ENCODE measurements at regions not wholly inside any gene's neighbourhood (a gene's known extent, or its start where the extent isn't known, plus 50 kb on each side); places are given as distances from the start of the nearest gene placed in this dataset.

DNA sequence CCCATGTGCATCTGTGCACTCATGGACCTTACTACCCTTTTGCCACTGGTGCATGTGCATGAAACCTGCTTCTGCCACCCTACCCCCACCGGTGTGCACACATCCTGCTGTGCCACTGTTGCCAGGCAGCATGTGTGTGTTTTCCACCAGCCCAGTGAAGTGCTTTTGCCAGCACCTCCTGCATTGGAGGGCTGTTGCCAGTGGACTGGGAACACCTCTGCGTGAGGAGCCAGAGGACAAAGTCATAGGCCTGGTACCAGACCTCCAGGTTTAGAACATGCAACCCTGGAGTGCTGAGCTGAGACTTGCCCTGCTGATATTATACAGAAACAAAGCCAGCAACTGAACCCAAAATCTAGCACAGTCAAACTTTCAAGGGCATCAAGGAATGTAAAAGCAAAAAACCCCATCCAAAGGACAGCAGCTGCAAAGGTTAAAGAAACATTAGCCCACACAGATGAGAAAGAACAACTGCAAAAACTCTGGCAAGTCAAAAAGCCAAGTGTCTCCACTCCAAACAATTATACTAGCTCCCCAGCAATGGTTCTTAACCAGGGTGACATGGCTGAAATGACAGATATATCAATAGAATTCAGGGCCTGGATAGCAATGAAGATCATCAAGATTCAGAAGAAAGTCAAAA, 70.6 kb upstream of the PTPN3 start:
- no peak overlapping the region for H3K4me3 ChIP-seq
- DNase-seq (ENCODE audit: low spot score in 2 of 2), result no peak
- TF ChIP-seq POLR2A (IDR thresholded peaks at IDR 0.05), result no peak
- TF ChIP-seq, protein P1, sequence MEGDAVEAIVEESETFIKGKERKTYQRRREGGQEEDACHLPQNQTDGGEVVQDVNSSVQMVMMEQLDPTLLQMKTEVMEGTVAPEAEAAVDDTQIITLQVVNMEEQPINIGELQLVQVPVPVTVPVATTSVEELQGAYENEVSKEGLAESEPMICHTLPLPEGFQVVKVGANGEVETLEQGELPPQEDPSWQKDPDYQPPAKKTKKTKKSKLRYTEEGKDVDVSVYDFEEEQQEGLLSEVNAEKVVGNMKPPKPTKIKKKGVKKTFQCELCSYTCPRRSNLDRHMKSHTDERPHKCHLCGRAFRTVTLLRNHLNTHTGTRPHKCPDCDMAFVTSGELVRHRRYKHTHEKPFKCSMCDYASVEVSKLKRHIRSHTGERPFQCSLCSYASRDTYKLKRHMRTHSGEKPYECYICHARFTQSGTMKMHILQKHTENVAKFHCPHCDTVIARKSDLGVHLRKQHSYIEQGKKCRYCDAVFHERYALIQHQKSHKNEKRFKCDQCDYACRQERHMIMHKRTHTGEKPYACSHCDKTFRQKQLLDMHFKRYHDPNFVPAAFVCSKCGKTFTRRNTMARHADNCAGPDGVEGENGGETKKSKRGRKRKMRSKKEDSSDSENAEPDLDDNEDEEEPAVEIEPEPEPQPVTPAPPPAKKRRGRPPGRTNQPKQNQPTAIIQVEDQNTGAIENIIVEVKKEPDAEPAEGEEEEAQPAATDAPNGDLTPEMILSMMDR (IDR thresholded peaks at IDR 0.05), result no peak
- TF ChIP-seq EP300 (IDR thresholded peaks at IDR 0.05), result no peak
- H3K9me3 ChIP-seq, result no peaks in the 10 kb centered on the region
- no peaks in the 10 kb centered on the region for H3K36me3 ChIP-seq
- H3K4me1 ChIP-seq, result no peaks in the 10 kb centered on the region
- peaks cover 0 to 11% of the 10 kb centered on the region in 2 donors for H3K27me3 ChIP-seq
- 92 to 100% methylated on average over 2 of the region's 2 CpGs for WGBS, 2 donors
- no peak overlapping the region for H3K27ac ChIP-seq

DNA sequence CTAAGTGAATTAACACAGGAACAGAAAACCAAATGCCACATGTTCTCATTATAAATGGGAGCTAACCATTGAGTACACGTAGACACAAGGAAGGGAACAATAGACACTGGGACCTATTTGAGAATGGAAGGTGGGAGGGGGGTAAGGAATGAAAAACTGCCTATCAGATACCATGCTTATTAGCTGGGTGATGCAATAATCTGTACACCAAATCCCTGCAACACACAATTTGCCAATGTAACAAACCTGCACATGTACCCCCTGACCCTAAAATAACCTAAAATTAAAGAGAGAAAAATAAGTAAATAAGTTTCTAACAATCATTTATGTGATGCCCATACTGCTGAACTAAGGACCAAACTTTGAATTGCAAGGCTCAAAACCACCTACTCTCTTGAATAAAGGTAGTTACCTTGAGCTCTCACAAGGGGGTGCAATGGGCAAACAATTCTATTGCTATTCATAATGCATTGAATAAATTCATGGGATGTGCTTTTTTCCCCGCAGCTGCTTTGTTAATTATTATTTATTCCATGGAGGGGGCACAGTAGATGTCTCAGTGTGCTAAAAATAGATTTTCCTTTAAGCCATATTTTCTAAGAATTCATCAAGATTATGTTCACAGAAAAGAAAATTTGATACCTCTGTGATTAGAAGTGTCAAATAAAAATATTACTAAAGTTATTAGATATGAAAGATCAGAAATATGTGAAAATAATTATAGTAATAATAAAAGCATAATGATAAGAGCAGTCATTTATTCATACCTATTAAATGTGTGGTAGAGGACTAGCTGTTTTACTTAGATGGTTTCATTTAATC, 76.2 kb upstream of the PTPN3 start:
- no peaks in the 10 kb centered on the region for H3K27me3 ChIP-seq
- H3K36me3 ChIP-seq, result no peaks in the 10 kb centered on the region
- peak in 1 of 2 donors; percentile 65 for DNase-seq (ENCODE audit: low spot score in 2 of 2)
- H3K9me3 ChIP-seq, result no peaks in the 10 kb centered on the region
- H3K27ac ChIP-seq, result no peak overlapping the region
- no peaks in the 10 kb centered on the region for H3K4me1 ChIP-seq
- TF ChIP-seq, protein P1 (IDR thresholded peaks at IDR 0.05), result peak in 4 of 5 experiments; percentile 38 to 70 (median 52)
- TF ChIP-seq EP300 (IDR thresholded peaks at IDR 0.05) (no peak), POLR2A (IDR thresholded peaks at IDR 0.05) (no peak)
- no peak overlapping the region for H3K4me3 ChIP-seq
- 7 to 8% methylated on average over 2 of the region's 2 CpGs for WGBS, 2 donors

DNA sequence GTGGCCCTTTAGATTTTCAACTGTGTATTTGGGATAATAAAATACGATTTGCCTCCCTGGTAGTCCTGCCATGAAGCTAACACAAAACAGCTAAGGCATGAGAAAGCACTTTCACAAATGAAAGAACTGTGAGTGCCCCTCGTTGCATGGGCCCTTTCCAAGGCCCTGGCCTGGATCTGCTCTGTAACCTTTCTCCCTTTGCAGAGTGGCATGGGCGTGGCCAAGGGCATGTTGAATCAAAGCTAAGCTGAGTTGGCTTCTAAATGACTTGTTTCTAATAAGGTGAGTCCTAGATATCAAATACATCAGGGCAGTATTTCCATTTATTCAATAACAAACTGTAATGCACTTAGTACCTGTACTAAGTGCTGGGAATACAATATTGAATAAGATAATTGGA, 78.7 kb upstream of the PTPN3 start:
- no peak for DNase-seq (ENCODE audit: low spot score in 2 of 2)
- TF ChIP-seq, protein P1 (IDR thresholded peaks at IDR 0.05), result no peak
- Histone ChIP-seq H3K4me1 (no peaks in the 10 kb centered on the region), H3K27ac (no peak overlapping the region), H3K27me3 (no peaks in the 10 kb centered on the region), H3K9me3 (no peaks in the 10 kb centered on the region), H3K36me3 (no peaks in the 10 kb centered on the region), H3K4me3 (no peak overlapping the region)
- 59 to 63% methylated on average over 3 of the region's 3 CpGs for WGBS, 2 donors

DNA sequence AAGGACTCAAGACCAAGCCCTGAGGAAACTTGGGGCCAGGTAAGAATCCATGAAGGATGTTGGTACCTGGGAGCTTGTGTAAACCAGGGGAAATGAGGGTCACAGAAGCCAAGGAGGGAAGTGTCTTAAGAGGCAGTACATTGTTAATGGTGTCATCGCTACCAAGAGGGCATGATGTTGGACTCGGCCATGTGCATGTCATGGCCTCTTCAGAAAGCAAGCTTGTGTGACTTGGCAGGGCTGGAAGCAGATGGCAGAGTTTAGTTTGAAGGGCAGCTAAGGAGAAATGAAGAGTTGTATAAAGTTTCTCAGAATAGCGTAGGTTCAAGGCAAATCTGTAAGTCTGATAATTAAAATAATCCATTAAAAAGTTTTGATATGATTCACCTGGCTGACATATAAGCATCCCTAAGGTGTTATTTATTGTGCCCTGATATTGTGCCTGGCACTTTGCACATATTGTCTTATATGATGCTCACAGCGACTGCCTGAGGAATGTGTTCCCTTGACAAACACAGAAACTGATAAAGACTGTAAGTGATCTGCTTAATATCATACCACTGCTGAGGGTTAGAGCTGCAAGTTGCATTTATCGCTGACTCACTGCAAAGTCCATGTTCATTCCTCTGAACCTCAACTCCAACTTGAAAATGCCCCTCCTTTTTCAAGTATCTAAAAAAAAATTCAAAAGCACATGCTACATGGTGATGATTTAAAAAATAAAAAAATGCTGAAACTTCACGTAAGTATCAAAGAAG, 81.3 kb upstream of the PTPN3 start:
- Histone ChIP-seq H3K36me3 (no peaks in the 10 kb centered on the region), H3K4me3 (no peak overlapping the region), H3K27ac (no peak overlapping the region), H3K9me3 (no peaks in the 10 kb centered on the region), H3K4me1 (no peaks in the 10 kb centered on the region), H3K27me3 (no peaks in the 10 kb centered on the region)
- no peak for DNase-seq (ENCODE audit: low spot score in 2 of 2)
- WGBS, 2 donors, result 88% methylated on average over 6 of the region's 6 CpGs
- no peak for TF ChIP-seq POLR2A (IDR thresholded peaks at IDR 0.05)

DNA sequence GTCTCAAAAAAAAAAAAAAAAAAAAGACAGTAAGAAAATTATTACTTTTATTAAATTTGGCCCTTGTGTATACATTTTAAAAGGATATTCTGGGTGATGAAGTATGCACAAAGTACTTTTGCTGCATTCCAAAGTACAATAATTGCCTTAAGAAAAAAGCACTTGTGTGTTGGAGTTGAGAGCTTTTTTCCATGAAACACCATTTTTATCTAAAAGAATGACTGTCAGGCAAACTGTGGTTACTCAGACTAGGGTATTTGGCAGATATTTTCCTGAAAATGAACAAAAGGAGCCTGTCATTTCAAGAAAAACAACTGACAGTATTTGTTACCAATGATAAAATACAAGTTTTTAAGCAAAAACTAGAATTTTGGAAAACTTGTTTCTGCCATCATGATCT, 84.3 kb upstream of the PTPN3 start:
- H3K9me3 ChIP-seq, result no peaks in the 10 kb centered on the region
- TF ChIP-seq POLR2A (IDR thresholded peaks at IDR 0.05), result no peak
- TF ChIP-seq, protein P1 (IDR thresholded peaks at IDR 0.05), result no peak
- no peak for TF ChIP-seq EP300 (IDR thresholded peaks at IDR 0.05)
- DNase-seq (ENCODE audit: low spot score in 2 of 2), result no peak
- no peaks in the 10 kb centered on the region for H3K27me3 ChIP-seq
- no peak overlapping the region for H3K27ac ChIP-seq
- no peaks in the 10 kb centered on the region for H3K4me1 ChIP-seq
- H3K4me3 ChIP-seq, result no peak overlapping the region
- H3K36me3 ChIP-seq, result no peaks in the 10 kb centered on the region
